ENCODE measurements at regions not wholly inside any gene's neighbourhood (a gene's known extent, or its start where the extent isn't known, plus 50 kb on each side); places are given as distances from the start of the nearest gene placed in this dataset.

GRCh38 chr21:14321042-14321441 is 61.9 kb downstream of the HSPA13 start:
- H3K4me1 Mint-ChIP-seq (ENCODE audit: low read depth), result no peaks in the 10 kb centered on the region
- H3K27me3 Mint-ChIP-seq (ENCODE audit: insufficient read depth), result no peaks in the 10 kb centered on the region; the same call in 1 of the 2 replicates
- H3K9me3 Mint-ChIP-seq, result peaks cover 9% of the 10 kb centered on the region; the same call in 1 of the 2 replicates
- no peak for TF ChIP-seq CTCF (IDR thresholded peaks at IDR 0.05)
- H3K4me3 Mint-ChIP-seq, result no peak overlapping the region
- DNase-seq, result no peak
- no peaks in the 10 kb centered on the region for H3K36me3 Mint-ChIP-seq (ENCODE audit: low read depth)
- H3K27ac Mint-ChIP-seq, result no peak overlapping the region

- DNase-seq, result no peak
- Mint-ChIP-seq H3K27ac (no peak overlapping the region), H3K4me1 (ENCODE audit: low read depth) (no peaks in the 10 kb centered on the region), H3K27me3 (ENCODE audit: insufficient read depth) (no peaks in the 10 kb centered on the region; the same call in 1 of the 2 replicates), H3K36me3 (ENCODE audit: low read depth) (no peaks in the 10 kb centered on the region), H3K9me3 (0 out of 2 replicates have a peak, but pooled peaks cover under 1% of the 10 kb centered on the region), H3K4me3 (no peak overlapping the region)
- no peak for TF ChIP-seq CTCF (IDR thresholded peaks at IDR 0.05)
These were observed 63.1 kb downstream of the HSPA13 start for GRCh38 chr21:14319805-14320204.

- no peak for DNase-seq
- Mint-ChIP-seq H3K9me3 (no peaks in the 10 kb centered on the region), H3K4me3 (no peak overlapping the region), H3K27ac (no peak overlapping the region), H3K27me3 (ENCODE audit: insufficient read depth) (no peaks in the 10 kb centered on the region), H3K36me3 (ENCODE audit: low read depth) (no peaks in the 10 kb centered on the region), H3K4me1 (ENCODE audit: low read depth) (no peaks in the 10 kb centered on the region)
- TF ChIP-seq CTCF (IDR thresholded peaks at IDR 0.05), result no peak
These were observed 64.4 kb downstream of the HSPA13 start for GRCh38 chr21:14318578-14318977.

GRCh38 chr21:14317507-14317906 is 65.4 kb downstream of the HSPA13 start:
- Mint-ChIP-seq H3K27me3 (ENCODE audit: insufficient read depth) (no peaks in the 10 kb centered on the region), H3K27ac (no peak overlapping the region), H3K9me3 (no peaks in the 10 kb centered on the region), H3K4me1 (ENCODE audit: low read depth) (no peaks in the 10 kb centered on the region), H3K36me3 (ENCODE audit: low read depth) (no peaks in the 10 kb centered on the region), H3K4me3 (no peak overlapping the region)
- no peak for DNase-seq
- TF ChIP-seq CTCF (IDR thresholded peaks at IDR 0.05), result no peak

DNA sequence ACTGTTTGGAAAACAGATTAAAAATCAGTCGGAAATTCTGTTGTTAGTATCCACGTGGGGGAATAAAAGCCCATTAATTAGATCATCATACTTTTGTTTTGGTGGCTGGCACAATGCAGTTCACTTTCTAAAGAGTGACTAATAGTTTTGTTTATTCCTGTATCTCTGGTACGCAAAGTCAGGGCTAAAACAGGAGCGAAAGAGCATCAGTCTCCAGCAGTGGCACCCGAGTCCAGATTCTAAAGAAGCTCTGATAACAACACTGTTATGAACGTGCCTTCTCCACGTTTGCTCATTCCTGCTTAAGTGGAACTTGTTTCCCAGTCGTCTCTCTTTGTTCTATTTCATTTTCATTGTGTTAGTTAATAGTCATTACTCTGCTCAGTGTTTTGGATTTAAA is 69.6 kb downstream of the HSPA13 start:
- DNase-seq, result no peak
- Mint-ChIP-seq H3K4me1 (ENCODE audit: low read depth) (no peaks in the 10 kb centered on the region), H3K36me3 (ENCODE audit: low read depth) (no peaks in the 10 kb centered on the region), H3K4me3 (no peak overlapping the region), H3K27ac (no peak overlapping the region), H3K9me3 (no peaks in the 10 kb centered on the region), H3K27me3 (ENCODE audit: insufficient read depth) (no peaks in the 10 kb centered on the region; the same call in 1 of the 2 replicates)
- TF ChIP-seq CTCF (IDR thresholded peaks at IDR 0.05), result no peak

DNA sequence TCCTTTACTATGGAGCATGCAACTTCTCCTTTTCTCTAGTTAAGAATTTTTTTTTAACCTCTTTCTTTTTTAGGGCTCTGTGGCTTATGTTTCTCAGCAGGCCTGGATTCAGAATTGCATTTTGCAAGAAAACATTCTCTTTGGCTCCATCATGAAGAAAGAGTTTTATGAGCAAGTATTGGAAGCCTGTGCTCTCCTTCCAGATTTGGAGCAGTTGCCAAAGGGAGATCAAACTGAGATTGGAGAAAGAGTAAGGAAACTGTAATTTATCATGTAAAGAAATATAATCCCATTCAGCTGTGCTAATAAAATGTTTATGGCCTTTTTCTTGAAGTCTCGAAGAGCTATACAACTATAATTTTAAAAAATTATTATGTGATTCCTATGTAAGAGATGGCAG is 70.1 kb downstream of the HSPA13 start:
- Mint-ChIP-seq H3K27ac (no peak overlapping the region), H3K4me3 (no peak overlapping the region), H3K27me3 (ENCODE audit: insufficient read depth) (no peaks in the 10 kb centered on the region; the same call in 1 of the 2 replicates), H3K4me1 (ENCODE audit: low read depth) (no peaks in the 10 kb centered on the region), H3K9me3 (no peaks in the 10 kb centered on the region), H3K36me3 (ENCODE audit: low read depth) (no peaks in the 10 kb centered on the region)
- no peak for TF ChIP-seq CTCF (IDR thresholded peaks at IDR 0.05)
- DNase-seq, result no peak
